IMR-90 (cell line): ENCODE measurements at regions not wholly inside any gene's neighbourhood (a gene's known extent, or its start where the extent isn't known, plus 50 kb on each side); places are given as distances from the start of the nearest gene placed in this dataset.
"Not testable (repeated sequence)": the region's sequence is repeated elsewhere in the genome, so short reads cannot be mapped to it uniquely, and the experiment has no call there.

ENCODE experiments used
- ATAC-seq: fragments of 200-7000 bp; cut with Tn5 transposase; 2 replicates; pipeline ENCODE4 v1.9.1; 2020; ENCODE audit warnings: low read depth, mild to moderate bottlenecking, moderate library complexity
- BruUV-seq: library from RNA; stranded (reverse); fragments of 400-500 nt; replicated peaks from 2 replicates; lab custom pipeline; 2021; lab: Mats Ljungman, UMichigan
- CTCF ChIA-PET: fragments of 300-600 bp; formaldehyde crosslinking; extraction: SDS; loops from one replicate; lab custom pipeline; 2021; ENCODE audit warnings: antibody characterized with exemption; lab: Yijun Ruan, JAX
- POLR2A ChIA-PET: fragments of 300-600 bp; sonication (Branson Sonifier 250); formaldehyde crosslinking; loops from one replicate; lab custom pipeline; 2022; ENCODE audit warnings: antibody characterized with exemption; ENCODE audit not compliant: unreplicated experiment; lab: Charles Lee
- DNase-seq: peaks from one replicate; pipeline ENCODE4 v3.0.0; 2013
- H2AFZ ChIP-seq: replicated peaks from 2 replicates; pipeline ENCODE3; 2013; ENCODE audit warnings: low read length, mild to moderate bottlenecking; ENCODE audit not compliant: poor library complexity
- H2AK5ac ChIP-seq: 2 replicates; pipeline ENCODE4 v1.6.1; 2013; ENCODE audit warnings: low read depth, low read length, inconsistent platforms
- H2AK9ac ChIP-seq: replicated peaks from 2 replicates; pipeline ENCODE3; 2013; ENCODE audit warnings: mild to moderate bottlenecking, low read depth, low read length, moderate library complexity; ENCODE audit not compliant: poor library complexity
- H2BK120ac ChIP-seq: 2 replicates; pipeline ENCODE4 v1.6.1; 2013; ENCODE audit warnings: low read depth, low read length, inconsistent platforms
- H2BK15ac ChIP-seq: 3 replicates; pipeline ENCODE4 v1.6.1; 2013; ENCODE audit warnings: low read depth, low read length, inconsistent platforms
- H2BK20ac ChIP-seq: 2 replicates; pipeline ENCODE4 v1.6.1; 2013; ENCODE audit warnings: low read depth, mild to moderate bottlenecking, inconsistent platforms, low read length, moderate library complexity
- H2BK5ac ChIP-seq: 2 replicates; pipeline ENCODE4 v1.6.1; 2013; ENCODE audit warnings: mild to moderate bottlenecking, low read depth, low read length, inconsistent platforms; ENCODE audit not compliant: poor library complexity, severe bottlenecking
- H3K14ac ChIP-seq: replicated peaks from 2 replicates; pipeline ENCODE4 v1.6.1; 2013; ENCODE audit warnings: low read depth, low read length, inconsistent platforms
- H3K18ac ChIP-seq: 2 replicates; pipeline ENCODE4 v1.6.1; 2013; ENCODE audit warnings: low read depth, low read length, control low read depth
- H3K23ac ChIP-seq: 2 replicates; pipeline ENCODE4 v1.6.1; 2013; ENCODE audit warnings: low read depth, low read length, inconsistent platforms
- H3K27ac ChIP-seq: 2 replicates; pipeline ENCODE4 v1.5.1; 2013; ENCODE audit warnings: mild to moderate bottlenecking, control low read depth, low read length; ENCODE audit not compliant: insufficient read depth
- H3K27me3 ChIP-seq: 2 replicates; pipeline ENCODE4 v1.6.1; 2013; ENCODE audit warnings: low read length; ENCODE audit not compliant: control insufficient read depth, insufficient read depth
- H3K36me3 ChIP-seq: 2 replicates; pipeline ENCODE4 v1.6.1; 2013; ENCODE audit warnings: low read length, mixed read lengths; ENCODE audit not compliant: control insufficient read depth, insufficient read depth
- H3K4ac ChIP-seq: 2 replicates; pipeline ENCODE4 v1.6.1; 2013; ENCODE audit warnings: low read depth, low read length, inconsistent platforms
- H3K4me1 ChIP-seq: 2 replicates; pipeline ENCODE4 v1.6.1; 2013; ENCODE audit warnings: low read length, mixed read lengths; ENCODE audit not compliant: control insufficient read depth, insufficient read depth
- H3K4me2 ChIP-seq: 2 replicates; pipeline ENCODE4 v1.6.1; 2013; ENCODE audit warnings: low read depth, mild to moderate bottlenecking, control low read depth, low read length, moderate library complexity
- H3K4me3 ChIP-seq: 2 replicates; pipeline ENCODE4 v1.5.1; 2013; ENCODE audit warnings: low read depth, mild to moderate bottlenecking, control low read depth, low read length, moderate library complexity; ENCODE audit not compliant: insufficient read depth
- H3K56ac ChIP-seq: 2 replicates; pipeline ENCODE4 v1.6.1; 2013; ENCODE audit warnings: low read length, inconsistent platforms; ENCODE audit not compliant: insufficient read depth; ENCODE audit errors: extremely low read depth
- H3K79me1 ChIP-seq, 2 experiments: 2 replicates each; pipeline ENCODE4 v1.6.1; 2013; ENCODE audit warnings: low read length in 2 of 2, inconsistent platforms in 1 of 2, low read depth in 1 of 2
- H3K9ac ChIP-seq: 2 replicates; pipeline ENCODE4 v1.6.1; 2013; ENCODE audit warnings: low read depth, low read length, control low read depth
- H3K9me1 ChIP-seq: 2 replicates; pipeline ENCODE4 v1.6.1; 2013; ENCODE audit warnings: low read length, inconsistent platforms; ENCODE audit not compliant: insufficient read depth
- H3K9me3 ChIP-seq: 2 replicates; pipeline ENCODE4 v1.6.1; 2013; ENCODE audit warnings: low read length; ENCODE audit not compliant: control insufficient read depth, insufficient read depth
- H4K20me1 ChIP-seq: 2 replicates; pipeline ENCODE4 v1.6.1; 2013; ENCODE audit warnings: low read length, inconsistent platforms; ENCODE audit not compliant: insufficient read depth
- H4K5ac ChIP-seq: 2 replicates; pipeline ENCODE4 v1.6.1; 2013; ENCODE audit warnings: mild to moderate bottlenecking, low read depth, low read length, control low read depth
- H4K8ac ChIP-seq, 2 experiments: 2 replicates each; pipeline ENCODE4 v1.6.1; 2013; ENCODE audit warnings: low read depth in 2 of 2, low read length in 2 of 2, control low read depth in 1 of 2, inconsistent platforms in 1 of 2
- H4K91ac ChIP-seq: 2 replicates; pipeline ENCODE4 v1.6.1; 2013; ENCODE audit warnings: low read depth, low read length, inconsistent platforms; ENCODE audit not compliant: insufficient read depth
- BHLHE40 ChIP-seq: fragments of 150-350 bp; IDR thresholded peaks from 2 replicates; pipeline ENCODE4 v1.6.1; 2016; ENCODE audit warnings: mild to moderate bottlenecking, low read depth, low read length
- MXI1 ChIP-seq: IDR thresholded peaks from 2 replicates; pipeline ENCODE4 v1.6.1; 2012; ENCODE audit warnings: low read depth, mild to moderate bottlenecking, low read length, moderate library complexity, borderline replicate concordance
- NFE2L2 ChIP-seq: fragments of 150-350 bp; IDR thresholded peaks from 2 replicates; pipeline ENCODE4 v1.6.1; 2016; ENCODE audit warnings: low read depth, mild to moderate bottlenecking, low read length
- WGBS, 2 experiments: methylation state at CpG; one replicate each; pipeline versions ENCODE4 v1.1.5 to v1.1.7; 2013; ENCODE audit warnings: missing lambda C conversion rate in 2 of 2; ENCODE audit not compliant: insufficient read length in 1 of 2; ENCODE audit errors: extremely low coverage in 2 of 2; 5-methylcytosine and 5-hydroxymethylcytosine counted together
- dilution Hi-C: fragments of 300-500 bp; cut with HindIII; formaldehyde crosslinking; loops from one replicate; pipeline ENCODE4 v1.14.3; 2018; ENCODE audit warnings: low sequenced_read_pairs; ENCODE audit not compliant: unreplicated experiment
- in situ Hi-C: fragments of 300-500 bp; cut with MboI; formaldehyde crosslinking; loops from 3 replicates; pipeline ENCODE4 v1.14.3; 2019; ENCODE audit warnings: low sequenced_read_pairs, inconsistent platforms, mixed read lengths
- intact Hi-C: fragments of 100-400 bp; cut with micrococcal nuclease; formaldehyde crosslinking; loops from 2 replicates; pipeline ENCODE4 v1.10.0; 2022
- TF ChIP-seq, protein P1 (sequence below): fragments of 150-350 bp; IDR thresholded peaks from 2 replicates; pipeline ENCODE4 v1.6.1; 2016; ENCODE audit warnings: low read depth, mild to moderate bottlenecking, low read length, moderate library complexity, borderline replicate concordance

DNA sequence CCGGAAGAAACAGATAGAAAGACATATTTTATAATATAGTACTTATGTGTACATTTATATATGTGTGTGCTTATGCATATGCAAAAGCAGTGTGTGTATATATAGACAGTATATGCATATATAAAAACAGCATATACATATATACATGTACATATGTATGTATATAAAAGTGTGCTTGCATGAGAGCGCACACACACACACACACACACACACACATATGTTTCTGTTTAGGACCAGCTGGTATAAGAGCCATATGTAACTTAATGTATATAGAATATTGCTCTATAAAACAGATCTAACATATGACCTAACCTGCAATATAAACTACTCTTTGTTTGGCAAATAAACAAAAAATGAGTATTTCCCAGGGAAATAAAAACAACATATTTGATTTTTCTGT is 65.1 kb upstream of the CDH9 start:
- H3K4me3 ChIP-seq = no peak overlapping the region
- no peak overlapping the region for H3K14ac ChIP-seq
- no peak overlapping the region for H2BK120ac ChIP-seq
- no peak overlapping the region for H2AK9ac ChIP-seq
- H3K4ac ChIP-seq = no peak overlapping the region
- H4K91ac ChIP-seq = no peak overlapping the region
- H2AFZ ChIP-seq = no peak overlapping the region
- no peak overlapping the region for H3K27ac ChIP-seq
- no TSS peak for BruUV-seq
- ATAC-seq (no peak), DNase-seq (no peak)
- no peak overlapping the region for H3K18ac ChIP-seq
- dilution Hi-C loops = no loop called here
- no peak overlapping the region for H4K8ac ChIP-seq
- H3K9ac ChIP-seq = no peak overlapping the region
- ChIA-PET CTCF (no interaction called here), POLR2A (no interaction called here)
- H3K23ac ChIP-seq = no peak overlapping the region
- no CpG with 5 or more reads among the region's 2 CpGs for WGBS, 2 experiments
- H2BK15ac ChIP-seq = no peak overlapping the region
- no peaks in the 10 kb centered on the region for H3K9me3 ChIP-seq
- no peak overlapping the region for H3K4me2 ChIP-seq
- no peak overlapping the region for H4K5ac ChIP-seq
- no peaks in the 10 kb centered on the region for H3K27me3 ChIP-seq
- H3K9me1 ChIP-seq = no peaks in the 10 kb centered on the region
- H4K20me1 ChIP-seq = no peaks in the 10 kb centered on the region
- H3K4me1 ChIP-seq = no peaks in the 10 kb centered on the region
- H2BK20ac ChIP-seq = no peak overlapping the region
- TF ChIP-seq NFE2L2 (no peak), BHLHE40 (no peak), MXI1 (no peak)
- TF ChIP-seq, protein P1, sequence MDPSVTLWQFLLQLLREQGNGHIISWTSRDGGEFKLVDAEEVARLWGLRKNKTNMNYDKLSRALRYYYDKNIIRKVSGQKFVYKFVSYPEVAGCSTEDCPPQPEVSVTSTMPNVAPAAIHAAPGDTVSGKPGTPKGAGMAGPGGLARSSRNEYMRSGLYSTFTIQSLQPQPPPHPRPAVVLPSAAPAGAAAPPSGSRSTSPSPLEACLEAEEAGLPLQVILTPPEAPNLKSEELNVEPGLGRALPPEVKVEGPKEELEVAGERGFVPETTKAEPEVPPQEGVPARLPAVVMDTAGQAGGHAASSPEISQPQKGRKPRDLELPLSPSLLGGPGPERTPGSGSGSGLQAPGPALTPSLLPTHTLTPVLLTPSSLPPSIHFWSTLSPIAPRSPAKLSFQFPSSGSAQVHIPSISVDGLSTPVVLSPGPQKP = no peak
- H3K56ac ChIP-seq = no peak overlapping the region
- H2BK5ac ChIP-seq = no peak overlapping the region
- intact Hi-C loops = no loop called here
- no peak overlapping the region for H2AK5ac ChIP-seq
- in situ Hi-C loops = no loop called here
- no peaks in the 10 kb centered on the region for H3K79me1 ChIP-seq
- H3K36me3 ChIP-seq = no peaks in the 10 kb centered on the region

DNA sequence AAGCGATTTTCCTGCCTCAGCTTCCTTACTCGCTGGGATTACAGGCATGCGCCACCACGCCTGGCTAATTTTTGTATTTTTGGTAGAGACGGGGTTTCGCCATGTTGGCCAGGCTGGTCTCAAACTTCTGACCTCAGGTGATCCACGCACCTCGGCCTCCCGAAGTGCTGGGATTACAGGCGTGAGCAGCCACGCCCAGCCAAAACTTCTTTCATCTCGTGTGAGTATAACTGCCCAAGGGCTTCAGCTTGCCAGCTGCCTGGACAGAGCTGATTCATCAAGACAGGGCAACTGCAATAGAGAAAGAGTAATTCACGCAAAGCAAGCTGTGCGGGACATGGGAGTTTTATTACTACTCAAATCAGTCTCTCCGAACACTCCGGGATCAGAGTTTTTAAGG is 57.4 kb upstream of the CDH9 start:
- H2AK5ac ChIP-seq, H4K91ac ChIP-seq, H3K9ac ChIP-seq, H3K79me1 ChIP-seq, in situ Hi-C loops, POLR2A ChIA-PET, H3K4me2 ChIP-seq, H2BK5ac ChIP-seq, H2BK120ac ChIP-seq, H4K8ac ChIP-seq, H3K9me3 ChIP-seq, CTCF ChIA-PET, BruUV-seq, H4K5ac ChIP-seq, H3K27me3 ChIP-seq, H2BK15ac ChIP-seq, DNase-seq, H3K14ac ChIP-seq, H3K56ac ChIP-seq, H2BK20ac ChIP-seq, H4K20me1 ChIP-seq, H3K9me1 ChIP-seq, H3K36me3 ChIP-seq, dilution Hi-C loops, H3K27ac ChIP-seq, H3K23ac ChIP-seq, H3K4me3 ChIP-seq, intact Hi-C loops, H2AFZ ChIP-seq, H2AK9ac ChIP-seq, H3K4me1 ChIP-seq, H3K18ac ChIP-seq, H3K4ac ChIP-seq, ATAC-seq: not testable (repeated sequence)
- WGBS, 2 experiments = 85% methylated on average over 7 of the region's 16 CpGs; no CpG with 5 or more reads in 1 of the 2 experiments
